HG02798 (cell line): ENCODE measurements at regions not wholly inside any gene's neighbourhood (a gene's known extent, or its start where the extent isn't known, plus 50 kb on each side); places are given as distances from the start of the nearest gene placed in this dataset.

Source experiments
- ATAC-seq: cut with Tn5 transposase; IDR thresholded peaks from one replicate; pipeline ENCODE4 v1.9.1; 2021; ENCODE audit warnings: mild to moderate bottlenecking; ENCODE audit not compliant: unreplicated experiment, poor library complexity

- no peak for ATAC-seq
Observed at GRCh38 chr10:78396754-78397153, 363.1 kb downstream of the RPS24 start.

- ATAC-seq: no peak
Observed at GRCh38 chr10:78397786-78398185, 364.1 kb downstream of the RPS24 start.

- ATAC-seq: no peak
Observed at GRCh38 chr10:78398382-78398781, 364.7 kb downstream of the RPS24 start.

- ATAC-seq: no peak
Observed at GRCh38 chr10:78401624-78402367, 368.1 kb downstream of the RPS24 start.

GRCh38 chr10:78402591-78402990 lies 368.9 kb downstream of the RPS24 start:
- no peak for ATAC-seq

- ATAC-seq: no peak
Observed at GRCh38 chr10:78403781-78404180, 370.1 kb downstream of the RPS24 start.

GRCh38 chr10:78404296-78404695 lies 370.6 kb downstream of the RPS24 start:
- ATAC-seq: no peak

GRCh38 chr10:78405231-78405630 lies 371.6 kb downstream of the RPS24 start:
- no peak for ATAC-seq

GRCh38 chr10:78405736-78406135 lies 372.1 kb downstream of the RPS24 start:
- no peak for ATAC-seq

- no peak for ATAC-seq
Observed at GRCh38 chr10:78406648-78407008, 373.0 kb downstream of the RPS24 start.

- peak; percentile 71 for ATAC-seq
Observed at GRCh38 chr10:78407009-78407711, 373.5 kb downstream of the RPS24 start.

- ATAC-seq: no peak
Observed at GRCh38 chr10:78407966-78408365, 374.3 kb downstream of the RPS24 start.

- ATAC-seq: no peak
Observed at GRCh38 chr10:78408671-78409472, 375.2 kb downstream of the RPS24 start.

- ATAC-seq: no peak
Observed at GRCh38 chr10:78410046-78410965, 376.6 kb downstream of the RPS24 start.

- ATAC-seq: no peak
Observed at GRCh38 chr10:78411716-78412115, 378.1 kb downstream of the RPS24 start.

GRCh38 chr10:78412605-78413004 lies 378.9 kb downstream of the RPS24 start:
- no peak for ATAC-seq

GRCh38 chr10:78413076-78414055 lies 379.7 kb downstream of the RPS24 start:
- ATAC-seq: no peak

GRCh38 chr10:78414380-78414779 lies 380.7 kb downstream of the RPS24 start:
- no peak for ATAC-seq

- ATAC-seq: no peak
Observed at GRCh38 chr10:78415111-78415510, 381.4 kb downstream of the RPS24 start.
